ENCODE measurements at regions not wholly inside any gene's neighbourhood (a gene's known extent, or its start where the extent isn't known, plus 50 kb on each side); places are given as distances from the start of the nearest gene placed in this dataset.

DNA sequence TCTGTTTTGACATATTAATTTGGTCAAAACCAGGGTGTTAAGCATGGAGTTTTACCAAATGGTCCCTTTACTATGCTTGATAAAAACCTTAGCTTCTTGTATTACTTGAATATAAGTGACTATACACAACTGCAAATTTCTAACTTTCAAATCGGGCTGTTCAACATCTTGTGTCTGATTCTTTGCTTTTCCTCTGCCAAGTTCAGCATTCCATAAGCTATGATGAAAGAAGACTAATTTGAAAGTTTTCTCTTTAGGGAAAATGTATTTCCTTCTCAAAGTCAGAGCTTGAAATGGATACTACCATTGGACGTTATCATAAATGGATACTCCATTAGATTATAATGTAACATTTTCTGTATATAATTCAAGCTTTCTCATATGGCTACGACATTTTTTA, 792.9 kb downstream of the EFNA5 start:
- 63 to 71% (median 69%) methylated on average over 3 of the region's 3 CpGs for WGBS, 3 donors
- H3K4me3 ChIP-seq = no peak overlapping the region
- no peak for DNase-seq
- TF ChIP-seq, protein P1, sequence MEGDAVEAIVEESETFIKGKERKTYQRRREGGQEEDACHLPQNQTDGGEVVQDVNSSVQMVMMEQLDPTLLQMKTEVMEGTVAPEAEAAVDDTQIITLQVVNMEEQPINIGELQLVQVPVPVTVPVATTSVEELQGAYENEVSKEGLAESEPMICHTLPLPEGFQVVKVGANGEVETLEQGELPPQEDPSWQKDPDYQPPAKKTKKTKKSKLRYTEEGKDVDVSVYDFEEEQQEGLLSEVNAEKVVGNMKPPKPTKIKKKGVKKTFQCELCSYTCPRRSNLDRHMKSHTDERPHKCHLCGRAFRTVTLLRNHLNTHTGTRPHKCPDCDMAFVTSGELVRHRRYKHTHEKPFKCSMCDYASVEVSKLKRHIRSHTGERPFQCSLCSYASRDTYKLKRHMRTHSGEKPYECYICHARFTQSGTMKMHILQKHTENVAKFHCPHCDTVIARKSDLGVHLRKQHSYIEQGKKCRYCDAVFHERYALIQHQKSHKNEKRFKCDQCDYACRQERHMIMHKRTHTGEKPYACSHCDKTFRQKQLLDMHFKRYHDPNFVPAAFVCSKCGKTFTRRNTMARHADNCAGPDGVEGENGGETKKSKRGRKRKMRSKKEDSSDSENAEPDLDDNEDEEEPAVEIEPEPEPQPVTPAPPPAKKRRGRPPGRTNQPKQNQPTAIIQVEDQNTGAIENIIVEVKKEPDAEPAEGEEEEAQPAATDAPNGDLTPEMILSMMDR (IDR thresholded peaks at IDR 0.05) = no peak
- H3K27me3 ChIP-seq (ENCODE audit: insufficient read depth in 3 of 3, low read length in 2 of 3) = no peaks in the 10 kb centered on the region
- intact Hi-C loops (cut with DNase I) = no loop called here
- no peak overlapping the region for H3K27ac ChIP-seq
- no peaks in the 10 kb centered on the region for H3K36me3 ChIP-seq (ENCODE audit: insufficient read depth in 1 of 2, low read depth in 1 of 2)
- H3K9me3 ChIP-seq = no peaks in the 10 kb centered on the region
- no peak for ATAC-seq
- no peaks in the 10 kb centered on the region for H3K4me1 ChIP-seq

DNA sequence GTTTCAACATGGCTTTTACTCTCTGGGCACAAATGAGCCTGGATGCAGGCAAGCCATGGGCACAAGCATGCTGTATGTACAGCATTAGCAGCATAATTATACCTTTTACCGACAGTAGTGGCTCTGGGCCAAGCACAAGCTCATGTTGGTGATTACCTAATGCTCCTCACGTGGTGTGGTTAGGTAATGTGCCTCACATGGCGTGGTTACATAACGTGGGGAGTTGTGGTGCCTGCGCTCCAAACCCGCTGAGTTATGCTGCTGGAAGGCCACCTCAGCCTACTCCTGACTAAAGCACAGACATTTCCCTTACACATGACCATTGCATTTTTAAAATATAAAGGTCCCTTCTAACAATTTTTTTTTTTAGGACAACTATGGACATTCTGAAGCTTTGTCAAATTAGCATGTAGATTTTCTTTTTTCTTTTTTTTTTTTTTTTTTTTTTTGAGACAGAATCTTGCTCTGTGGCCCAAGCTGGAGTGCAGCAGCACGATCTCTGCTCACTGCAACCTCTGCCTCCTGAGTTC, 794.0 kb downstream of the EFNA5 start:
- Histone ChIP-seq H3K36me3 (ENCODE audit: insufficient read depth in 1 of 2, low read depth in 1 of 2) (no peaks in the 10 kb centered on the region), H3K27ac (no peak overlapping the region), H3K9me3 (no peaks in the 10 kb centered on the region), H3K27me3 (ENCODE audit: insufficient read depth in 3 of 3, low read length in 2 of 3) (no peaks in the 10 kb centered on the region), H3K4me1 (no peaks in the 10 kb centered on the region), H3K4me3 (no peak overlapping the region)
- WGBS, 3 donors = 85 to 90% (median 86%) methylated on average over 7 of the region's 7 CpGs
- intact Hi-C loops (cut with DNase I) = no loop called here
- ATAC-seq (no peak), DNase-seq (no peak)
- TF ChIP-seq, protein P1 (IDR thresholded peaks at IDR 0.05) = no peak

DNA sequence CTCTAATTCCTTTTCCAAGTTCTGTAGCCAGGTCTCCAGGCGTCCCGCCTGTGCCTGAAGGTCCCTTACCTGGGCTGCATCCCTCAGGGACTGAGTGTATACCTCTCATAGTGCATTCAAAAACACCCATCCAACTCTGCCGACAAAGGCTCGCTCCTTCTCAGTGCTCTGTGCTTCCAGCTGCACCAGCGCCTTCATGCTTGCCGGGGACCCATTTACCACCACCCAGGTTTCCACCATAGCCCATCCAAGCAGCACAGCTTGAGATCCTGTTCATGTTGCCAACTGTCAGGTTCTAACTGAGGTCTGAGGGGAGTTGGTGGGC, 794.5 kb downstream of the EFNA5 start:
- TF ChIP-seq, protein P1 (IDR thresholded peaks at IDR 0.05) = no peak
- no peak overlapping the region for H3K4me3 ChIP-seq
- ATAC-seq (no peak), DNase-seq (no peak)
- 98 to 100% (median 99%) methylated on average over 6 of the region's 6 CpGs for WGBS, 3 donors
- H3K4me1 ChIP-seq = no peaks in the 10 kb centered on the region
- intact Hi-C loops (cut with DNase I) = no loop called here
- no peak overlapping the region for H3K27ac ChIP-seq
- H3K36me3 ChIP-seq (ENCODE audit: insufficient read depth in 1 of 2, low read depth in 1 of 2) = no peaks in the 10 kb centered on the region
- no peaks in the 10 kb centered on the region for H3K27me3 ChIP-seq (ENCODE audit: insufficient read depth in 3 of 3, low read length in 2 of 3)
- H3K9me3 ChIP-seq = no peaks in the 10 kb centered on the region

DNA sequence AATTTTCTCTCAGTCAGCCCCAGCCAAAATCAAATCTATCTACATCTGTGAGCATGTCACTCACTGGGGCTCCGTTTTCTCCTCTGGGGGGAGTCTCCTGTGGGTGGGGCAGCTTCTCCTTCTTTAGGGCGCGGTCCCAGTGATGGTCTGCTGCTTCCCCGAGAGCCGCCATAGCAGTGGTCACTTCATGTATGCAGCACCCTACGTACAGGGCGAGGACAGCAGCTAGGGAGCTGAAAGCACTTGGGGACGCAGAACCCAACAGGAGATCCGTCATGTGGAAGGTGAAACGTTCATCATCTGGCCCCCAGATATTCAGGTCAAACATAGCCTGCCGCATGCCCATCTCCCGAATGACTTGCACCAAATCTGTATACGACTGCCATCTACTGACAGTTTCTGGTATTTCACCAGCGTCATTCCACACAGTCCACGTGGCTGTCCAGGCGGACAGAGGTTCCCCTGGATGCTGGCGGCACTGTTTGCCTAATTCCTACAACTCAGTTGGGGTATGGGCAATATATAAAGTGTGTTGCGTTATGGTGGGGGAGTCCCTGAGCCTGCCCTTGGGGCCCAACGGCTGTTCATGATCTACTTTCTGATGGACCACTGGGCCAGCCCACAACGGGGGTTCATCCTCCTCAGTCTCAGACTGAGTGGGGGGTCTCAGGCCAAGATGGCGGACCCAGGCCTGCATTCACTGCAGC, 795.0 kb downstream of the EFNA5 start:
- DNase-seq = no peak
- H3K4me3 ChIP-seq = no peak overlapping the region
- no peaks in the 10 kb centered on the region for H3K27me3 ChIP-seq (ENCODE audit: insufficient read depth in 3 of 3, low read length in 2 of 3)
- WGBS, 3 donors = 87 to 91% (median 89%) methylated on average over 21 of the region's 21 CpGs
- peak in 1 of 4 donors; percentile 48 for ATAC-seq
- H3K36me3 ChIP-seq (ENCODE audit: insufficient read depth in 1 of 2, low read depth in 1 of 2) = no peaks in the 10 kb centered on the region
- intact Hi-C loops (cut with DNase I) = no loop called here
- no peak overlapping the region for H3K27ac ChIP-seq
- H3K4me1 ChIP-seq = no peaks in the 10 kb centered on the region
- TF ChIP-seq, protein P1 (IDR thresholded peaks at IDR 0.05) = peak; percentile 33
- H3K9me3 ChIP-seq = no peaks in the 10 kb centered on the region

DNA sequence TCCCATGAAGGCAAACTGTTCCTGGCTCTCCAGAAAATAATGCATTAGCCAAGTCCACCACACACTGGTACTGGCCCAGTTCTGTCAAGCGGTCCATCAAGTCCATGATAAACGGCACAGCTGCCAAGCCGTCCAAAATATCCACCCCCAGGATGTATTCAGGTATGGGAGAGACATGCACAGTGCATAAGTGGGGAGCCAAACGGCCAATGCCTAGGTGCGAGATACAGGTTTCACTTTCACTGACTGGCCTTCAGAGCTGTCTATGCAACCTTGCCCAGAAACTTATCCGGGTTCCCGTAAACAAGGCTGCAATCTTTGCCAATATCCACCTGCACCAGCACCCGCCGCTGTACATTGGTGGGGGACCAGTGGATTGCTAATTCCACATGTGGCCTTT, 795.8 kb downstream of the EFNA5 start:
- Histone ChIP-seq H3K36me3 (ENCODE audit: insufficient read depth in 1 of 2, low read depth in 1 of 2) (no peaks in the 10 kb centered on the region), H3K27ac (no peak overlapping the region), H3K9me3 (no peaks in the 10 kb centered on the region), H3K4me3 (no peak overlapping the region), H3K4me1 (no peaks in the 10 kb centered on the region), H3K27me3 (ENCODE audit: insufficient read depth in 3 of 3, low read length in 2 of 3) (no peaks in the 10 kb centered on the region)
- TF ChIP-seq, protein P1 (IDR thresholded peaks at IDR 0.05) = no peak
- WGBS, 3 donors = 93 to 97% (median 95%) methylated on average over 9 of the region's 9 CpGs
- intact Hi-C loops (cut with DNase I) = no loop called here
- DNase-seq (no peak), ATAC-seq (no peak)
